ENCODE measurements at regions not wholly inside any gene's neighbourhood (a gene's known extent, or its start where the extent isn't known, plus 50 kb on each side); places are given as distances from the start of the nearest gene placed in this dataset.

DNA sequence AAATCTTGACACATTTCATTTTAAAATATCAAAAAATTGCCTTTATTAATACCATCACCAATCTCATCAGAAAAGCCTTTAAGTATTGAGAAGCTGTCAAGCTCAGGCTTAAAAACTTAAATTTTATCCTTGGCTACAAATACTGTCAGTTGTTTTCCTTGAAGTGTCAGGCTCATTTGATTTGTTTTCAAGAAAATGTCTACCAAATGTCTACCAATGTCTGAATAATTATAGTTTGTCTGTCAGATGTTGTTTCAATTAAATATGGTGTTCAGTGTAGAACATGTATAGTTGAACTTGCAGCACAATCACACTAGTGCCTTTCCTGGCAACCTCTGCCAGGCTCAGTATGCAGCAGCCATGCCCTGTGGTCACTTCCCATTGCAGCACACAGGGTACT lies 455.2 kb upstream of the ADAMTS16 start:
- no peak for TF ChIP-seq POLR2A (IDR thresholded peaks at IDR 0.05; ENCODE audit: low read depth)
- TF ChIP-seq POLR2AphosphoS5 (IDR thresholded peaks at IDR 0.05): no peak
- TF ChIP-seq, protein P1, sequence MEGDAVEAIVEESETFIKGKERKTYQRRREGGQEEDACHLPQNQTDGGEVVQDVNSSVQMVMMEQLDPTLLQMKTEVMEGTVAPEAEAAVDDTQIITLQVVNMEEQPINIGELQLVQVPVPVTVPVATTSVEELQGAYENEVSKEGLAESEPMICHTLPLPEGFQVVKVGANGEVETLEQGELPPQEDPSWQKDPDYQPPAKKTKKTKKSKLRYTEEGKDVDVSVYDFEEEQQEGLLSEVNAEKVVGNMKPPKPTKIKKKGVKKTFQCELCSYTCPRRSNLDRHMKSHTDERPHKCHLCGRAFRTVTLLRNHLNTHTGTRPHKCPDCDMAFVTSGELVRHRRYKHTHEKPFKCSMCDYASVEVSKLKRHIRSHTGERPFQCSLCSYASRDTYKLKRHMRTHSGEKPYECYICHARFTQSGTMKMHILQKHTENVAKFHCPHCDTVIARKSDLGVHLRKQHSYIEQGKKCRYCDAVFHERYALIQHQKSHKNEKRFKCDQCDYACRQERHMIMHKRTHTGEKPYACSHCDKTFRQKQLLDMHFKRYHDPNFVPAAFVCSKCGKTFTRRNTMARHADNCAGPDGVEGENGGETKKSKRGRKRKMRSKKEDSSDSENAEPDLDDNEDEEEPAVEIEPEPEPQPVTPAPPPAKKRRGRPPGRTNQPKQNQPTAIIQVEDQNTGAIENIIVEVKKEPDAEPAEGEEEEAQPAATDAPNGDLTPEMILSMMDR (IDR thresholded peaks at IDR 0.05): no peak
- no peak for TF ChIP-seq EP300 (IDR thresholded peaks at IDR 0.05)
